Body of pancreas (tissue), 4 donors: ENCODE measurements at regions not wholly inside any gene's neighbourhood (a gene's known extent, or its start where the extent isn't known, plus 50 kb on each side); places are given as distances from the start of the nearest gene placed in this dataset.

ENCODE experiments used
- POLR2A ChIP-seq, 3 donors: fragments of 450-650 bp; IDR thresholded peaks; one replicate each; pipeline ENCODE4 v1.6.1; 2016; ENCODE audit warnings: antibody characterized with exemption in 3 of 3, mild to moderate bottlenecking in 2 of 3
- TF ChIP-seq, protein P1 (sequence below), 7 experiments: fragments of 450-650 bp in 4 of 7; fragments of 200-600 bp in 3 of 7; sonication (generic) in 3 of 7; IDR thresholded peaks; one replicate each; pipeline ENCODE4 v1.5.1; 2016 to 2019; ENCODE audit warnings: antibody characterized with exemption in 7 of 7

DNA sequence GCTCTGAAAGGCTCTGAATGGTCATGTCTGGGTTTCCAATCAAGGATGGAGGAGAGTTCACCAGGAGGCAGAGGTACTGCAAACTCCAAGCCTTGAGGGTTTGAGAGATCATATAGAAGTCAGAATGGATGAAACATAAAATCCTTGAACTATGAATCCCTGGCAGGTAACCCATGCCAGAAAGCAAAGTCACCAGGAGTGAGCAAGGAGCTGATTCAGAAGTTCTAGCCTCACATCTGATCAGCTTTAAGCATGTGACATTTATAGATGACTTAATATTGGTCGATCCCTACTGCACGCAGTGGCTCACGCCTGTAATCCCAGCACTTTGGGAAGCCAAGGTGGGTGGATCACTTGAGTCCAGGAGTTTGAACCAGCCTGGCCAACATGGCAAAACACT lies 126.1 kb upstream of the MED13L start:
- TF ChIP-seq, protein P1, sequence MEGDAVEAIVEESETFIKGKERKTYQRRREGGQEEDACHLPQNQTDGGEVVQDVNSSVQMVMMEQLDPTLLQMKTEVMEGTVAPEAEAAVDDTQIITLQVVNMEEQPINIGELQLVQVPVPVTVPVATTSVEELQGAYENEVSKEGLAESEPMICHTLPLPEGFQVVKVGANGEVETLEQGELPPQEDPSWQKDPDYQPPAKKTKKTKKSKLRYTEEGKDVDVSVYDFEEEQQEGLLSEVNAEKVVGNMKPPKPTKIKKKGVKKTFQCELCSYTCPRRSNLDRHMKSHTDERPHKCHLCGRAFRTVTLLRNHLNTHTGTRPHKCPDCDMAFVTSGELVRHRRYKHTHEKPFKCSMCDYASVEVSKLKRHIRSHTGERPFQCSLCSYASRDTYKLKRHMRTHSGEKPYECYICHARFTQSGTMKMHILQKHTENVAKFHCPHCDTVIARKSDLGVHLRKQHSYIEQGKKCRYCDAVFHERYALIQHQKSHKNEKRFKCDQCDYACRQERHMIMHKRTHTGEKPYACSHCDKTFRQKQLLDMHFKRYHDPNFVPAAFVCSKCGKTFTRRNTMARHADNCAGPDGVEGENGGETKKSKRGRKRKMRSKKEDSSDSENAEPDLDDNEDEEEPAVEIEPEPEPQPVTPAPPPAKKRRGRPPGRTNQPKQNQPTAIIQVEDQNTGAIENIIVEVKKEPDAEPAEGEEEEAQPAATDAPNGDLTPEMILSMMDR (IDR thresholded peaks at IDR 0.05) = no peak
- TF ChIP-seq POLR2A (IDR thresholded peaks at IDR 0.05) = no peak
